ENCODE measurements at regions not wholly inside any gene's neighbourhood (a gene's known extent, or its start where the extent isn't known, plus 50 kb on each side); places are given as distances from the start of the nearest gene placed in this dataset.

- TF ChIP-seq, protein P1, sequence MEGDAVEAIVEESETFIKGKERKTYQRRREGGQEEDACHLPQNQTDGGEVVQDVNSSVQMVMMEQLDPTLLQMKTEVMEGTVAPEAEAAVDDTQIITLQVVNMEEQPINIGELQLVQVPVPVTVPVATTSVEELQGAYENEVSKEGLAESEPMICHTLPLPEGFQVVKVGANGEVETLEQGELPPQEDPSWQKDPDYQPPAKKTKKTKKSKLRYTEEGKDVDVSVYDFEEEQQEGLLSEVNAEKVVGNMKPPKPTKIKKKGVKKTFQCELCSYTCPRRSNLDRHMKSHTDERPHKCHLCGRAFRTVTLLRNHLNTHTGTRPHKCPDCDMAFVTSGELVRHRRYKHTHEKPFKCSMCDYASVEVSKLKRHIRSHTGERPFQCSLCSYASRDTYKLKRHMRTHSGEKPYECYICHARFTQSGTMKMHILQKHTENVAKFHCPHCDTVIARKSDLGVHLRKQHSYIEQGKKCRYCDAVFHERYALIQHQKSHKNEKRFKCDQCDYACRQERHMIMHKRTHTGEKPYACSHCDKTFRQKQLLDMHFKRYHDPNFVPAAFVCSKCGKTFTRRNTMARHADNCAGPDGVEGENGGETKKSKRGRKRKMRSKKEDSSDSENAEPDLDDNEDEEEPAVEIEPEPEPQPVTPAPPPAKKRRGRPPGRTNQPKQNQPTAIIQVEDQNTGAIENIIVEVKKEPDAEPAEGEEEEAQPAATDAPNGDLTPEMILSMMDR (optimal IDR thresholded peaks at IDR 0.05 in 1 of 3, IDR thresholded peaks at IDR 0.05 in 1 of 3, conservative IDR thresholded peaks at IDR 0.05 in 1 of 3; ENCODE audit: extremely low read depth in 1 of 3, insufficient read depth in 2 of 3, low read length in 3 of 3) = no peak
- TF ChIP-seq EZH2 (IDR thresholded peaks at IDR 0.05; ENCODE audit: low read length) = no peak
These were observed 254.8 kb downstream of the RNF152 start for GRCh38 chr18:61637905-61638595.

Data from keratinocyte (primary cell).